ENCODE measurements at regions not wholly inside any gene's neighbourhood (a gene's known extent, or its start where the extent isn't known, plus 50 kb on each side); places are given as distances from the start of the nearest gene placed in this dataset.

- TF ChIP-seq CTCF (optimal IDR thresholded peaks at IDR 0.05 in 1 of 3, IDR thresholded peaks at IDR 0.05 in 1 of 3, conservative IDR thresholded peaks at IDR 0.05 in 1 of 3; ENCODE audit: extremely low read depth in 1 of 3, insufficient read depth in 2 of 3, low read length in 3 of 3) (peak in 2 of 3 experiments; percentile 35 to 36), EZH2 (IDR thresholded peaks at IDR 0.05; ENCODE audit: low read length) (no peak)
Observed at GRCh38 chr12:67069451-67070306, 199.5 kb upstream of the CAND1 start.

Measured in keratinocyte (primary cell).